Stimulated activated CD4-positive, alpha-beta T cell treated with anti-CD3 and anti-CD28 coated beads, Interleukin-1b, Interleukin-23, amount 100 ng/mL, for 4 hours (primary cell): ENCODE measurements at regions not wholly inside any gene's neighbourhood (a gene's known extent, or its start where the extent isn't known, plus 50 kb on each side); places are given as distances from the start of the nearest gene placed in this dataset.

Experiments used
- DNase-seq, 2 donors: peaks; one replicate each; pipeline ENCODE4 v3.0.0-alpha.2; 2020; ENCODE audit warnings: low read depth in 2 of 2

- DNase-seq, result no peak
Measured at GRCh38 chr5:124466011-124466410, 280.4 kb downstream of the ZNF608 start.

GRCh38 chr5:124463851-124464250, 282.6 kb downstream of the ZNF608 start:
- no peak for DNase-seq

GRCh38 chr5:124462751-124463150, 283.7 kb downstream of the ZNF608 start:
- DNase-seq, result no peak

- DNase-seq, result no peak
Measured at GRCh38 chr5:124461941-124462340, 284.5 kb downstream of the ZNF608 start.

GRCh38 chr5:124461157-124461556, 285.3 kb downstream of the ZNF608 start:
- DNase-seq, result no peak

- no peak for DNase-seq
Measured at GRCh38 chr5:124460642-124461041, 285.8 kb downstream of the ZNF608 start.

DNA sequence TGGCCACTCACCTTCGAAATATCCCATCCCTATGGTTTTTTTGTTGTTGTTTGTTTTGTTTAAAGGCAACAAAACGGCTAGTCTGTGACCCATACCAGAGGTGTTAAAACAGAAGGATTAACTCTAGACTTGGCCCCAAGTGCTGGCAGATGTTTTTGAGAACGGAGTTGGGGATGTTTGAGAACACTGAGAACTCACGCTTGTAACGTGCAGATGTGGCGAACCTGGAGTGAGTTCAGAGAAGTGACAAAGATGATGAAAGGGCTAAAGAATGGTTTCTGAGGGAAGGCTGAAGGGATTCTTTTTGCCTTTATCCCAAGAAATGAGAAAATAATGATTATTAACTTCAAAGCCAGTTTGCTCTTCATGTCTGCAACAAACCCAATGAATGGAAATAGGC, 286.5 kb downstream of the ZNF608 start:
- no peak for DNase-seq

DNA sequence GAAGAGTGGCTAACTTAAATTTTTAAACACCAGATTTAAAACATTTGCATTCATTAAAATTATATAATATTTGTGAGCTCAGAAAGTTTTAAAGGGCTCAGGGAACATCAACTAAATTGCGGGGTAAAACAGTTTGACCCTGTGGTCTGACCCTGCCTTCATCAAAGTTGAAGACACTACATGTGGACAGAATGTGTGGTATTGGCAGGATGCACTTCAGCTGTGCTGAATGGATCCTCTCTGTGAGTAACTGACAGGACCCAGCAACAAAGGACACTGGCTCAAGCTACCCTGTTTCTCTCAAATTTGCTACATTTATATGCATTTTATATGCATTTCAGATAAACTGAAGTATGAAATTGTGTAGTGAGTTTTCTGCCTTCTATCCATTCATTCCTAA, 288.5 kb downstream of the ZNF608 start:
- no peak for DNase-seq

GRCh38 chr5:124457101-124457500, 289.3 kb downstream of the ZNF608 start:
- no peak for DNase-seq

DNA sequence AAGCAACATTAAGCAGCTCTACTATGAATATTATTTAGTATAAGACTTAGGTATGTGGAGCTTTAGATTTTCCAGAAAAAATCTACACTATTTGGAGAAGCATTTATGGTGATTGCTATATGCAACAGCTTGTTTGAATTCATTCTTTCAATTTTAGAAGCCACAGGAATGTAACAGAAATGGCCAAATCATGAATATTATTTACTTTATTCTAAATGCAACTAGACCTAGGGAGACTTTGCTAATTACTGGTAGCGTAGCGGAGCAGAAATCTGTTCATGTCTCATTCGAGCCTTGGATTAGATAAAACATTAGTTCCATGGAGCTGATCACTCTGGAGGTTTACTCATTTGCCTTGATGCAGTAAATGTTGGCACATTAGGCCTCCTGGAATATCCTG, 290.2 kb downstream of the ZNF608 start:
- no peak for DNase-seq

- no peak for DNase-seq
Measured at GRCh38 chr5:124454081-124454480, 292.4 kb downstream of the ZNF608 start.

DNA sequence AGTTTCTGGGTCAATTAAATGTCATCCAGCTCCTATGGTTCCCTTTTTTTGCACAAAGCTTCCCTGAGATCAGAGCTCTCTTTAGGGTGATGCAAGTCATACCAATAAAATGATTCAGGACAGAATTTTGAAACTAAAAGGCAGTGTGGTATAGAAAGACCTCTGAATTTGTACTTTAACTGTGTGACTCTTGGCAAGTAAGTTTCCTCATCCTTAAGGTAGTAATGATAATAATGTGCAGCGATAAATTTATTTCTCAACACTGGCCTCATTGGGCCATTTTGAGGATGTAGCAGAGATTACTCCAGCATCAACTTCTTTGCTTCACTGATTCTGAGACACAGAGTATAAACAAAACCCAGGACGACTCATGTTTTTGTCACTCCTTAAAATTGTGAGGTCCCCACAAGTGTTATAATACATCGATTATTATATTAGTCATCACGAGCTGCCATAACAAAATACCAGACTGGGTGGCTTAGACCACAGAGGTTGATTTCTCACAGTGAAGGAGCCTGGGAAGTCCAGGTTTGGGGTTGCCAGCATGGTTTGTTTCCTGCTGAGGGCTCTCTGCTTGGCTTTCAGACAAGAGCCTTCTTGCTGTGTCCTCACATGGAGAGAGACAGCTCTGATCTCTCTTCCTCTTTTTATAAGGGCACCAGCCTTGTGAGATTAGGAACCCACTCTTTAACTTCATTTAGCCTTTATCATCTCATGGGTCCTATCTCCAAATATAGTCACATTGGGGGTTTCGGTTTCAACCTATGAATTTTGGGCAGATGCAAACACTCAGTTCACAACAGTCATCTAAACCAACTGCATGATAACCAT, 293.0 kb downstream of the ZNF608 start:
- DNase-seq, result no peak

DNA sequence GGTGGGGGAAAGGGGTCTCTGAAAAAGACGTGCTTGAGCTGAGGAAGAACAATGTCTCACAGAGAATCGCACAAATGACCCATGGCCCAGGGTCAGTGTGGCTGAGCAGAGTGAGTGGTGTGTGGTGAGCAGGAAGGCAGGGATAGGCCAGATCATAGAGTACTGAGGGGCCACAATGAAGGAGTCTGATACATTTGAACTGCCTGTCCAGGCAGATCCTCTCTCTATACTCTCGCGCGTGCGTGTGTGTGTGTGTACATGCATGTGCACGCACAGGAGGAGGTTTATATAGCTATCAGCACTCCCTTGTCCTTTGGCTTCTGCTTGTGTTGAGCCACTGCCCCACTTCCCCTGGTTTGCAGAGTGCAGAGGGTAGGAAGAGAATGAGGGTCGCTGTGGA, 294.0 kb downstream of the ZNF608 start:
- DNase-seq, result no peak

GRCh38 chr5:124451721-124452383, 294.6 kb downstream of the ZNF608 start:
- DNase-seq, result no peak

DNA sequence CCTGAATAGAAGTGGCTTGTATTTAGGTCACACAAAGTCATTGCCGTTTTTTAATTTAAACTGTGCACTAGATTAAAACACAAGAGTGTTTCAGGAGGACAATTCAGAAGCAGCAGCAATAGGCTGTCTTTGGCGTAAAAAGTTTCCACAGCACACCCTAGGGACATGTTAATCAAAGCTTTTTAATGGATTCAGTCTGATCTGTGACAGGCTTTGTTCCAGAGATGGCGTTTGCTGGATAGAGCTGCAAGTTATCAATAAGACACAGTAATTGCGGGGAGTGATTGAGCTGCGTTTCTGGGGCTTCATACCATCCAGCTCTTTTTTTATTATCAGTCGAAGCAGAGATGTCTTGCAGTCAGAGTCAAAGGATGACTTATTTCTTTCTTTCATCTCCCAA, 300.3 kb downstream of the ZNF608 start:
- no peak for DNase-seq

GRCh38 chr5:124445070-124445619, 301.3 kb downstream of the ZNF608 start:
- no peak for DNase-seq

DNA sequence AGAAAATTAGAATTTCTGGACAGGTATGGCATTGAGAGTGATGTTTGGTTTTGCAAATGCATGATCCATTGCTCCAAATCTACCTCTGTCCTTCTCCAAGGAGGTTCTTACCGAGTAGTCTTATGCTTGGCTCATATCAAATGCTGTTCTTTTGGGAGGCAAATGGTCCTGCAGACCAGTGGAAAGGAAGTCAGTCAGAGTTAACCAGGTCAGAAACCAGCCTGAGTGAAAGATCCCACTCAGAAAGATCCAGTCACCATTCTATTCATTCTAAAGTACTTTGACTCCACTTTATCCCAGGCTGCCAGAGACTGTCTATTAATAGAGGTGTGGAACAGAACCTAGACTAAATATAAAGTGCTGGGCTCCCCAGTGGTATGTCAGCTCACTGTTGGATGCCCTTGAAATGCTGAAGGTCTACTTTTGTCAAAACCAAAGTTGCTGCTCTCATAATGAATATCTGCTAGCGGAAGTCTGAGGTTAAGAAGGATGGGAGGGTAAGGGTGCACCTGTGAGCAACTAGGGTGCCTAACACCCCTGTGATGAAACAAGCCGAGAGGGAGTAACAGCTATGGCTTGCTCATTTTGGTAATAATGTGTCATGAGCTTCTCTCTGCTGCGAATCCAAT, 302.2 kb downstream of the ZNF608 start:
- no peak for DNase-seq

DNA sequence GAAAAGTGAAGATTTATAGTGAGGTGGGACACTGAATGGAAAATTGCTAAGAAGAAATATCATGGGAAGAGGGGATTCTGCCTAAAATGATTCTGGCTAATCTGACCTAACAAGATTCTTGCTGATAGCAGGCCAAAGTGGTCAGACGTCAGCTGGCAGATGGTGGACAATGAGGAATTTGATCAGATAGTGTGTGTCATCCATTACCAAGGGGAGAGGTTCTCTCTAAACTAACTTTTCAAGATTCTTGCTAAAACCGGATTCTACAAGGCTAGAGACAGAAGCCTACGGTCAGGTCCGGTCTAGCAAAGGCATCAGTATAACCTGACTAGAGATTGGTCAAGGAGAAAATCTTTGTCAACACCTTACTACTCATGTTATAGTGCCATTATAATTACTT, 306.0 kb downstream of the ZNF608 start:
- DNase-seq, result no peak

- no peak for DNase-seq
Measured at GRCh38 chr5:124439609-124440008, 306.8 kb downstream of the ZNF608 start.

DNA sequence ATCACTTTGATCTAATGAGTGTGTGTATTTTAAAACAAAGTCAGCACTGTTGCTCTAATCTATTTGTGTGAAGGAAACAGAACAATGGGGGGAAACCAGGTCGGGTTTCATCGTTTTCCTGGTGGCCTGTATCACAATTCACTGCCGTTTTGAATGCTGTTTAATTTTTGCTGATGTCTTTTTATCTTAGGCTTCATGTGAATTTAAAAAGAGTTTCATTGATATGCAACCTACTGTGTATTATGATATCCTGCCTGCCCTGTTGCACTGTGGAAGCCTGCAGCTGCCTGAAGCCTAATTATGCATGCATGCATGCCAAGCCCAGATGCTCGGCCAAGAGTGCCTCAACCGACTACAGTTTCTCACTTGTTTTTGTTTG, 307.5 kb downstream of the ZNF608 start:
- DNase-seq, result no peak

- DNase-seq, result no peak
Measured at GRCh38 chr5:124438026-124438902, 308.2 kb downstream of the ZNF608 start.

GRCh38 chr5:124436294-124436693, 310.1 kb downstream of the ZNF608 start:
- no peak for DNase-seq
